ENCODE measurements at regions not wholly inside any gene's neighbourhood (a gene's known extent, or its start where the extent isn't known, plus 50 kb on each side); places are given as distances from the start of the nearest gene placed in this dataset.

DNA sequence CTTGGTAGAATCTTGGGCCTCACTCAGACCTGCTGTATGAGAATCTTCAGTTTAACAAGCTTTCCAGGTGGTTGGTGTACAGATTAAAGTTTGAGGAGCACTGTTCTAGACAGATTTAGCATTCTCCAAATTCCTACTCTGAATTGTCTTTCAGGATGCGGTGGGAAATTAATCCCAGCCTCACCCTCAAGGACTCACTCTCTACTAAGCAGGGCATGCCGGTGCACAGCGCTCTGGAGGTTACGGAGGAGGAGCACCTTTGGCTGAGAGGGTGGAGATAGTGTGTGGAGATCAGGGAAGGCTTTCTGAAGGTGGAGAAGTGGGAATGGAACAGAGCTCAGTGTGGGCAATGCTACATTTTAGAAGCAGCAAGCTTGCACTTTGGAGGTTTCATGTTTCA, 359.2 kb downstream of the LRATD1 start:
- H3K27ac ChIP-seq (ENCODE audit: low read depth in 1 of 2, low read length in 1 of 2): no peak overlapping the region
- no peak for DNase-seq
- 81 to 88% methylated on average over 4 of the region's 4 CpGs for WGBS, 2 donors
- no peak overlapping the region for H3K4me3 ChIP-seq
- no peak overlapping the region for H3K9ac ChIP-seq (ENCODE audit: insufficient read depth in 1 of 2, low read length in 2 of 2)
- ATAC-seq (ENCODE audit: insufficient read depth, low FRiP score): no peak
- H3K27me3 ChIP-seq (ENCODE audit: control insufficient read depth in 3 of 3, insufficient read depth in 3 of 3, low read length in 2 of 3): no peaks in the 10 kb centered on the region
- no peaks in the 10 kb centered on the region for H3K4me1 ChIP-seq (ENCODE audit: control insufficient read depth in 5 of 5, insufficient read depth in 5 of 5, low read length in 5 of 5)
- TF ChIP-seq CTCF (IDR thresholded peaks at IDR 0.05; ENCODE audit: control extremely low read depth, extremely low read depth): no peak
- H3K9me3 ChIP-seq (ENCODE audit: control insufficient read depth in 4 of 4, insufficient read depth in 3 of 4, low read length in 3 of 4): peaks cover 0 to 7% (median 0%) of the 10 kb centered on the region in 4 donors
- H3K36me3 ChIP-seq (ENCODE audit: control insufficient read depth in 4 of 4, insufficient read depth in 4 of 4, low read length in 4 of 4): no peaks in the 10 kb centered on the region

DNA sequence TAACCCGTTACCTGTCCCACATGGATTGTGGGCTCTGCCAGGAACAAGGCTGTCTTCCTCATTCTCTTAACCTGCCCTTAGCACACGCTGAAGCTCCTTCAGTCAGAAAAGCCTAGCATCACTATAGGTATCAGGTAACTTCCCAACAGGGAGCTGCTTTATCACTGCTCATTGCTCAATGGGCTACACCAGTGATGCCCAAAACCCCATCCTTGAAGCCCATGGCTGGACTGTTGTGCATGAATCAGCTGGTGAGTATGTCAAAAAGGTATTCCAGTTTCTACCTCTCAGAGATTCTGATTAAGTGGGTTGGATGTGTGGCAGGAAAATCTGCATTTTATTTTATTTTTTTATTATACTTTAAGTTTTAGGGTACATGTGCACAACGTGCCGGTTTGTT, 362.2 kb downstream of the LRATD1 start:
- 90 to 97% methylated on average over 4 of the region's 4 CpGs for WGBS, 2 donors
- H3K9ac ChIP-seq (ENCODE audit: insufficient read depth in 1 of 2, low read length in 2 of 2): no peak overlapping the region
- no peak for TF ChIP-seq CTCF (IDR thresholded peaks at IDR 0.05; ENCODE audit: control extremely low read depth, extremely low read depth)
- DNase-seq (no peak), ATAC-seq (ENCODE audit: insufficient read depth, low FRiP score) (no peak)
- no peak overlapping the region for H3K27ac ChIP-seq (ENCODE audit: low read depth in 1 of 2, low read length in 1 of 2)
- no peaks in the 10 kb centered on the region for H3K4me1 ChIP-seq (ENCODE audit: control insufficient read depth in 5 of 5, insufficient read depth in 5 of 5, low read length in 5 of 5)
- H3K4me3 ChIP-seq: no peak overlapping the region
- H3K36me3 ChIP-seq (ENCODE audit: control insufficient read depth in 4 of 4, insufficient read depth in 4 of 4, low read length in 4 of 4): no peaks in the 10 kb centered on the region
- H3K27me3 ChIP-seq (ENCODE audit: control insufficient read depth in 3 of 3, insufficient read depth in 3 of 3, low read length in 2 of 3): no peaks in the 10 kb centered on the region
- H3K9me3 ChIP-seq (ENCODE audit: control insufficient read depth in 4 of 4, insufficient read depth in 3 of 4, low read length in 3 of 4): peaks cover 0 to 7% (median 1%) of the 10 kb centered on the region in 4 donors

GRCh38 chr2:14996351-14997014, 364.0 kb downstream of the LRATD1 start:
- ATAC-seq (ENCODE audit: insufficient read depth, low FRiP score): no peak
- no peak for DNase-seq
- no peak overlapping the region for H3K9ac ChIP-seq (ENCODE audit: insufficient read depth in 1 of 2, low read length in 2 of 2)
- H3K9me3 ChIP-seq (ENCODE audit: control insufficient read depth in 4 of 4, insufficient read depth in 3 of 4, low read length in 3 of 4): peaks cover 0 to 7% (median 1%) of the 10 kb centered on the region in 4 donors
- H3K36me3 ChIP-seq (ENCODE audit: control insufficient read depth in 4 of 4, insufficient read depth in 4 of 4, low read length in 4 of 4): no peaks in the 10 kb centered on the region
- 89% methylated on average over 8 of the region's 8 CpGs for WGBS, 2 donors
- no peaks in the 10 kb centered on the region for H3K4me1 ChIP-seq (ENCODE audit: control insufficient read depth in 5 of 5, insufficient read depth in 5 of 5, low read length in 5 of 5)
- no peak for TF ChIP-seq CTCF (IDR thresholded peaks at IDR 0.05; ENCODE audit: control extremely low read depth, extremely low read depth)
- no peak overlapping the region for H3K4me3 ChIP-seq
- H3K27me3 ChIP-seq (ENCODE audit: control insufficient read depth in 3 of 3, insufficient read depth in 3 of 3, low read length in 2 of 3): no peaks in the 10 kb centered on the region
- no peak overlapping the region for H3K27ac ChIP-seq (ENCODE audit: low read depth in 1 of 2, low read length in 1 of 2)

DNA sequence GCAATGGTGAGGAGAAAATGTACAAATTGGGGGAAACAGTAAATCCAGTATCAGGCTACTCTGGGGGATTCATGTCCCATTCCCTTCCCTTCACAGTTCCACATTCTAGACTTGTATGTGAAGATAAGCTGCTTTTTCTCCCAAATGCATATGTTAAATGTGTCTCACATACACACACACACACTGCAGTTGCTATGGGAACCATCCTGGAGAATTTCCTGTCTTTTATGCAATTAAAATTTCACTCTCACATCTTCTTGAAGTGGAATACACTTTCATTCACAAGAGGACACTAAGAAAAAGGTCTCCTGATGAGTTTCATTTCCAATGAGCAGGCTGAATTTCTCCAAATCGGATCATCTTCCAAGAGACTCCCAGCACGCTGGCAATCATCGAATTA, 366.0 kb downstream of the LRATD1 start:
- ATAC-seq (ENCODE audit: insufficient read depth, low FRiP score) (no peak), DNase-seq (peak in 2 of 3 donors; percentile 1 to 23)
- no peak for TF ChIP-seq CTCF (IDR thresholded peaks at IDR 0.05; ENCODE audit: control extremely low read depth, extremely low read depth)
- WGBS, 2 donors: 90 to 94% methylated on average over 3 of the region's 3 CpGs
- Histone ChIP-seq H3K36me3 (ENCODE audit: control insufficient read depth in 4 of 4, insufficient read depth in 4 of 4, low read length in 4 of 4) (no peaks in the 10 kb centered on the region), H3K4me1 (ENCODE audit: control insufficient read depth in 5 of 5, insufficient read depth in 5 of 5, low read length in 5 of 5) (no peaks in the 10 kb centered on the region), H3K27me3 (ENCODE audit: control insufficient read depth in 3 of 3, insufficient read depth in 3 of 3, low read length in 2 of 3) (no peaks in the 10 kb centered on the region), H3K4me3 (no peak overlapping the region), H3K9me3 (ENCODE audit: control insufficient read depth in 4 of 4, insufficient read depth in 3 of 4, low read length in 3 of 4) (peaks cover 0 to 4% (median 1%) of the 10 kb centered on the region in 4 donors), H3K27ac (ENCODE audit: low read depth in 1 of 2, low read length in 1 of 2) (no peak overlapping the region), H3K9ac (ENCODE audit: insufficient read depth in 1 of 2, low read length in 2 of 2) (no peak overlapping the region)

All from lung (tissue), 11 donors.